NOMO-1 treated with DMSO at 0.1 percent for 48 hours (cell line): ENCODE measurements at regions not wholly inside any gene's neighbourhood (a gene's known extent, or its start where the extent isn't known, plus 50 kb on each side); places are given as distances from the start of the nearest gene placed in this dataset.
"Not testable (repeated sequence)": the region's sequence is repeated elsewhere in the genome, so short reads cannot be mapped to it uniquely, and the experiment has no call there.

Source experiments
- DNase-seq: peaks from one replicate; lab custom pipeline; 2025; ENCODE audit not compliant: unreplicated experiment; lab: John Stamatoyannopoulos, UW

DNA sequence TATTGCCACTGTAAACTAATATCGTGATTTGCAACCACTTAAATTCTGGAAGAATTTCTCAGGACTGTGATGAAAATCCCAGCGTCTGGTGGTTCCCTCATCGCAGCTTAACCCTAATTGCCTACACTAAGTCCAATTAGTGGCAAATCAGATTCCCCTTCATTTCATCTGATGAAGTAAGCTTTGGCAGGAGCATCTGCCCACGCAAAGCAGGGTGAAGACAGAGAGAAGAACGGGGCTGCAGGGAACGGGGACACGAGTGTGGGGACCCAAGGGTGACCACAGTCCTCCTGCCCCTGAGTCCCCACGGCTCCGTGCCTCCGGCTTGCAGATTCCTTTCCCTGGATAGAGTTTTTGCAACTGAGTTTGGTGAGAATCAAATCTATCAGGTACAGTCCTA lies 159.5 kb downstream of the LY86 start:
- DNase-seq, result no peak

- peak; percentile 81 for DNase-seq
Measured at GRCh38 chr6:6749702-6750491, 161.4 kb downstream of the LY86 start.

DNA sequence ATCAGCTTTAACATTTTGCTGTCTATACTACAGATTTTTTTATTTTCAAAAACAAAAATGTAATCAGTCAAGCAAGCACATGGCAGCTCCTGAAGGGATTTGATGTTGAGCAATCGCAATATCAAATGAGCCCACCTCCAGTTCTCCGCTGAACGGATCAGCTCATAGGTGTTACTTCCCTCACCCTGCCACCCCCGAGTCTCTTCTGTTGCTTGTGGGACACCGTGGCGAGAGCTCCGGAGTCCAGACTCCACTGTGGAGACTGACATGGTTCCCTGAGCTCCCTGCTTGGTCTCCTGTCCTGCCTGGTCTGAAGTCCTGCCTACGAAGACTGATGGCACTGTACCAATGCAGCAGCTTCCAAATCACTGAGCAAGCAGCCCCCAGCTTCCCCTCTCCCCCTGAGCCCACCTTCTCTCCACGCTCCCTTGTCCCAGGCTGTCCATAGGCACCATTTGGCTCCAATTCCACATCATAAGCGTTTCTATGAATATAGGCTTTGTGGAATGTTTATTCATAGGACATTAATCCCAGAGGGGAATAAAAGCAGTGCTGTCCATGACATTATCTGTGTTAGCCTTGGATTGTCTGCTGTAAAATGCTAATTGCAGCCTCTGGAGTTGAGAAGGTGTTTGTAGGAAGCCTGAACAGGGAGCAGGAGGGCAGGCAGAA lies 162.2 kb downstream of the LY86 start:
- no peak for DNase-seq

- DNase-seq, result no peak
Measured at GRCh38 chr6:6751266-6751596, 162.7 kb downstream of the LY86 start.

GRCh38 chr6:6751619-6752023 lies 163.1 kb downstream of the LY86 start:
- peak; percentile 50 for DNase-seq

- no peak for DNase-seq
Measured at GRCh38 chr6:6752129-6752528, 163.6 kb downstream of the LY86 start.

DNA sequence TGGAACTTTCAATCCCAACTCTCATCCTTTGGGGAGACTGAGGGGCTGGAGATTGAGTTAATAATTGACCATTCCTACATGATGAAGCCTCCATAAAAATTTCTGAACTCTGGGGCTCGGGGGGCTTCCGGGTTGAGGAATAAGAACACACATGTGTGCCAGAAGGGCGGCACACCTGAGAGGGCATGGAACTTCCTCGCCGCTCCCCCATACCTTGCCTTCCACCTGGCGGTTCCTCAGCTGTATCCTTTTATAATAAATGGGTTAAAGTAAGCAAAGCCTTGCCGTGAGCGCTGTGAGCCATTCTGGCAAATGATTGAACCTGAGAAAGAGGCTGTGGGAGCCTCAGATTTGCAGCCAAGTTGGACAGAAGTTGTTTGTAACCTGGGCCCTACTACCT lies 164.8 kb downstream of the LY86 start:
- no peak for DNase-seq

DNA sequence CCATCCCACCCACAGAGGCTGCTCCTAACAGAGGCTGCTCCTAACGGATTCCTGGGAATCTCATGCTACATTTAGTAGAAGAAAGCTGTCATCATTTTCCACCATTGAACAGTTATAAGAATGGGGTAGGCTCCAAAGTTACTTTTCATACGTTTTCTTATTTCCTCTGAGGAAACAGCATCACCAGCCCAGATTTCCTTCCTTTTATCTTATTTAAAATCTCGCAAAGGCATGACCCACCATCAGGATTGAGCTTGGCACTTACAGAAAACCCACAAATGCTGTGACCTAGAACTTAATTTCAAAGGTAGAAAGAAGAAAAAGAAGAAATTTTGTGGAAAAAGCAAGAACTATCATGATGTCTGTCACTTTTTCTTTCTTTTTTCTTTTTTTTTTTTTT lies 168.0 kb downstream of the LY86 start:
- DNase-seq, result no peak

GRCh38 chr6:6758546-6758914 lies 170.0 kb downstream of the LY86 start:
- DNase-seq, result no peak

DNA sequence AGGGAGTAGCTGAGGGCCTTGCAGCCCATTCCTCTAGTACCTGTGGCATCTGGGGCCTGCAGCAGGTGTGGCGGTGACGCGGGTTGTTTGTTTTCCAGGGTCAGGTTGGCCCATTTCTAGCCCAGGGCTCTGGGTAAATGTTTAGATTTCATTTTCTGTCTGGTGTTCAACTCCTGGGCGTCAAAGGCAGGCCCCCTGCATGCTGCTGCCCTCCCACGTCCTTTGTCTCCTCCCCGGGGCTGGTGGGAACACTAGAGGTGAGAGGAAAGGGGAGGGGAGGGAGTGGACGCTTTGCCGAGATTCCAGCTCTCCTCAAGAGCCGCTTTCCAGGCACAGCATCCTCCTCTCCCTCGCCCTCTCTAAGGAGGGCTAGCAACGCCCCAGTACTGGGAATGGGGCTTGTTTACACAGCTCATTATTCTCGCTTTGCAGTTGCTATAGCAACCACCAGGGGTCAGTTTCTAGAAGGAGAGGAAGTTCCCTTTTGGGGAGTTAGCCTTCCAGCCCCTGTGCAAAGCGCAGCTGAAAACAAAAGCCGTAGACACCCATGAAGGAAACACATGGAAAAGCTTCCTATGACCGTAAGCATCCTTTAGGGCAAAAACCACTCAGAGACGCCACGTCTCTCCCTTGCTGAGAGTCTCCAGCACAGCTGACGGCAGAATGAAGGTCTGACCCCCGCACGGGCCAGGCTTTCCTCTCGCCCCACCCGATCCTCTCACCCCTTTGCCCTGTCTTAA lies 170.6 kb downstream of the LY86 start:
- DNase-seq, result peak; percentile 81

GRCh38 chr6:6760002-6760401 lies 171.5 kb downstream of the LY86 start:
- peak; percentile 29 for DNase-seq

DNA sequence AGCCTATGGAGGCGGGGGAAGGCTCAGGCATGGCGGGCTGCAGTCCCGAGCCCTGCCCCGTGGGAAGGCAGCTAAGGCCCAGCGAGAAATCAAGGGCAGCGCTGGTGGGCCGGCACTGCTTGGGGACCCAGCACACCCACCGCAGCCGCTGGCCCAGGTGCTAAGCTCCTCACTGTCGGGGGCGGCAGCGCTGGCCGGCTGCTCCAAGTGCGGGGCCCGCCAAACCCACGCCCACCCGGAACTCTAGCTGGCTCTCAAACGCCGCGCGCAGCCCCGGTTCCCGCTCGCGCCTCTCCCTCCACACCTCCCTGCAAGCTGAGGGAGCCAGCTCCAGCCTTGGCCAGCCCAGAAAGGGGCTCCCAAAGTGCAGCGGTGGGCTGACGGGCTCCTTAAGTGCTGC lies 174.0 kb downstream of the LY86 start:
- DNase-seq, result not testable (repeated sequence)

DNA sequence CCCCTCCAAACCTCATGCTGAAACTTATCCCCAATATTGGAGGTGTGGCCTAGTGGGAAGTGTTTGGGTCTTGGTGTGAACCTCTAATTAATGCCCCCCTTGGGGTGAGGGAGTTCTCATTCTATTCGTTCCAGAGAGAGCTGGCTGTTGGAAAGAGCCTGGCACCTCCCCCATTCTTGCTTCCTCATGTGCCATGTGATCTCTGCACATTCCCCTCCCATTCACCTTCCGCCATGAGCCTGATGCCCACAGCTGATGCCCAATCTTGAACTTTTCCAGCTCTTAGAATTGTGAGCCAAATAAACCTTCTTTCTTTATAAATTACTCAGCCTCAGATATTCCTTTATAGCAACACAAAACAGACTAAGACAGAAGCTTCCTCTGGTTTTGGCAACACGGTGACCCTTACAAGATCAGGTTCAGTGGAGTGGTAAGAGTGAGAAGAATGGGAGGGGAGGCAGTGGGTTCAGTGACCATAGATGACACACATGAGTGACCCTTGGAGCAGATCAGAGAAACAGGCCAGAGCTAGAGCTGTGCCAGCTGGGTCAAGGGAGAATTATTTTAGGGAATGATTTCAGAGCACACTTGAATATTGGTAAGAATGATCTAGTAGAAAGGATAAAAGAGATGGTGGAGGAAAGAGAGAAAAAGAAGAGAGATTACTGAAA lies 176.4 kb downstream of the LY86 start:
- no peak for DNase-seq

- no peak for DNase-seq
Measured at GRCh38 chr6:6766230-6766905, 177.8 kb downstream of the LY86 start.

GRCh38 chr6:6769466-6769865 lies 180.9 kb downstream of the LY86 start:
- no peak for DNase-seq

- no peak for DNase-seq
Measured at GRCh38 chr6:6771224-6771945, 182.9 kb downstream of the LY86 start.

DNA sequence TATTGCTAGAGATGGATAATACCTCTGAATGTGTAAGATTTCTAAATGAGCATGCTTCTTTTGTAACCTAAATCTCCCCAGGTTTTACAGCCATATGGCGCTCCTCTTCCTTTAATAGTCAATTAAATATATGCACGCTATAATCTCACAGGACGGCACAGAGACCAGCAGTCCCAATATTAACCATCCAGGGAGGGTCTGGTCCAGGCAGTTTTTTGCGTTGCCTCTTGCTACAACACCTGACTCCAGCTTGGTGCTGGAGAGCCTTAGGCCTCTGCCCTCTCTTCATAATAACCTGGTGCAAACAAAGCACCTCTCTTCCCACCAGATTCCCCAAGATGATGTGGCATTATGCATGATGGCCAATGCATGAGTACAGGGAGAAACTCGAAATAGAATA lies 183.4 kb downstream of the LY86 start:
- DNase-seq, result no peak

DNA sequence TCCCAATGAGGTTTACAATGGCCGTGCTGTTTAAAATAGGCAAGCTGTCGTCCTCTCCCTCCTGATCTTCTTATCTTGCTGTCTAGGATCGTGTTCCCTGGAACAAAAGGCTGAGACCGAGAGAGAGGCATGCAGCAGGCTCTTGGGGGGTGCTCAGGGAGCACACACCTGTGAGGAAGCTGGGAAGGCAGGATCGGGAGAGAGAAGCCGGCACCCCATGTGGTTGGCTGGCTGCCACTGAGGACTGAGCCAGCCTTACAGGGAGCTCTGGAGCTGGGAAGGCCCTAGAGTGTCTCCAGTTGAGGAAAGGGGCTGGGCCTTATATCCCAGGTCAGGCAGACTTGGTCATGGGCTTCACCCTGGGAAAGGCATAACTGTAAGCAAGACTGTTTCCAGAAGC lies 184.2 kb downstream of the LY86 start:
- no peak for DNase-seq

GRCh38 chr6:6775074-6775473 lies 186.6 kb downstream of the LY86 start:
- DNase-seq, result no peak

- no peak for DNase-seq
Measured at GRCh38 chr6:6780231-6780630, 191.7 kb downstream of the LY86 start.
